ENCODE measurements at regions not wholly inside any gene's neighbourhood (a gene's known extent, or its start where the extent isn't known, plus 50 kb on each side); places are given as distances from the start of the nearest gene placed in this dataset.

GRCh38 chr14:44663136-44663535 is 156.1 kb upstream of the FSCB start:
- no peak overlapping the region for H3K4me3 ChIP-seq (ENCODE audit: low read depth, low read length)
- TF ChIP-seq CTCF (IDR thresholded peaks at IDR 0.05; ENCODE audit: low read depth, low read length): no peak

DNA sequence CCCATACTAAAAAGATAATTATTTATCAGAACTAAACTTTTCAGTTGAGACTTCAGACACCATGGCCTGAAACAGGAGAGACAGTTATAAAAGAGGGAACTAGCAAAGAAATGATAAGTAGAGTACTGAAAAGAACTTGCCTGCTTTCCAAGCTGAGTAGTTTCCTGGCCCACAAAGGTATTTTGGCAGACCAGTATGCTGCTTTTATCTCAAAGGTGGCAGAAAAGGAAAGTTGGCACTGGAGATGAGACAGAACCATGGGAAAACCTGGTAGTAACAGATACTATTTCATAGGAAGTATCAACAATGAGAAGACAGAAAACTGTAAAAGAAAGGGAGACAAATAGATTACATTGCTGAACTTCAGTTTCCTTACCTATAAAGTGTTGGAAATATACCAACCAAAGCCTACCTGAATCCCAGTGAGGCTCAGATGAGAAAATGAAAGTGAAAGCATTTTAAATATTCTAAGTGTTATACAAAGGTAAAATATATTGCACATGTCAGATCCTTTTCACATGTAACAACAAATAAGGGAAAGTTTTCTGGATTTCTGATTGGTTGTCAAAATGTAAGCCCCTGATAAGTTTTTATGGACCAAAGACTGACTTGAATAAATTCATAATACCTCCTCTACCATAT is 155.3 kb upstream of the FSCB start:
- H3K4me3 ChIP-seq (ENCODE audit: low read depth, low read length): no peak overlapping the region
- TF ChIP-seq CTCF (IDR thresholded peaks at IDR 0.05; ENCODE audit: low read depth, low read length): no peak

GRCh38 chr14:44658389-44658696 is 151.3 kb upstream of the FSCB start:
- H3K4me3 ChIP-seq (ENCODE audit: low read depth, low read length): no peak overlapping the region
- no peak for TF ChIP-seq CTCF (IDR thresholded peaks at IDR 0.05; ENCODE audit: low read depth, low read length)

- TF ChIP-seq CTCF (IDR thresholded peaks at IDR 0.05; ENCODE audit: low read depth, low read length): no peak
- no peak overlapping the region for H3K4me3 ChIP-seq (ENCODE audit: low read depth, low read length)
Measured at GRCh38 chr14:44657696-44658388, 150.8 kb upstream of the FSCB start.

DNA sequence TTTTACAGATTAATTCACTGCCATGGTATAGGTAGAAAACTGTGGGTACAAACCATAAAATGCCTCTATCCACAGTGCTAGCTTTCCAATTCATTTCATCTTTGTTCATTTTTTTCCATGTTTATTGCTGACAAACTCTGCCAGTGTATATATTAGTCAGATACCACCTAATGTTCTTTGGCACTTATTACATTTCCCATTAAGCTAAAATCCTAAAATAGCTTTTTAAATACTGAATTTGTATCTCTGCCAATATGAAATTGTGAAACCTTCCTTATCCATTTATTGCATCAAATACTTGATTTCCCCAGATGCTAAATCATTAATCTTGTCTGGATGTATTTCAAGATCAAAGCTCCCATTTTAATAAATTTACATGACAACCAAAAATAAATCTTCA is 150.1 kb upstream of the FSCB start:
- H3K4me3 ChIP-seq (ENCODE audit: low read depth, low read length): no peak overlapping the region
- no peak for TF ChIP-seq CTCF (IDR thresholded peaks at IDR 0.05; ENCODE audit: low read depth, low read length)

DNA sequence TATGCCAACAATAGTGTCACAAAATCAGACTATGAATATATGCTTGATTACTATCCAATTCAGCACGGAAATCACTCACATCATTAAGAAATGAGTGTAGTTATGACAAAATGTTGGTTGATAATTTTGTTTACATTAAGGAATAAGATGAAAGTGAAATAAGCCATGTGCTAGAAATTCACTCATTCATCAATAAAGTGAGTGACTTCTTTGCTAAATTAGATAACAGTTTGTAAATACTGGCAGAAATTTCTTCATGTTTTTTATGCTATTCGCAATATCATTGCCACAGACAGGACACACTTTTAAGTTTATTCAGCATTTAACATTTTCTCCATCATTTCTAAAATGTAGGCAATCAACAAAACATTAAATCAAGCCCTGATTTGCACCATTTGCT is 147.5 kb upstream of the FSCB start:
- no peak overlapping the region for H3K4me3 ChIP-seq (ENCODE audit: low read depth, low read length)
- TF ChIP-seq CTCF (IDR thresholded peaks at IDR 0.05; ENCODE audit: low read depth, low read length): no peak

GRCh38 chr14:44653641-44654040 is 146.6 kb upstream of the FSCB start:
- no peak overlapping the region for H3K4me3 ChIP-seq (ENCODE audit: low read depth, low read length)
- TF ChIP-seq CTCF (IDR thresholded peaks at IDR 0.05; ENCODE audit: low read depth, low read length): no peak
